Heart left ventricle (tissue), 13 donors: ENCODE measurements at regions not wholly inside any gene's neighbourhood (a gene's known extent, or its start where the extent isn't known, plus 50 kb on each side); places are given as distances from the start of the nearest gene placed in this dataset.

Source experiments
- POLR2A ChIP-seq, 2 donors: fragments of 450-650 bp; IDR thresholded peaks; one replicate each; pipeline ENCODE4 v1.6.1; 2017; ENCODE audit warnings: antibody characterized with exemption in 2 of 2, mild to moderate bottlenecking in 2 of 2, moderate library complexity in 2 of 2
- TF ChIP-seq, protein P1 (sequence below), 12 donors: fragments of 200-600 bp; sonication (generic) in 4 of 12; IDR thresholded peaks; one replicate each; pipeline versions ENCODE4 v1.5.0 to v1.8.0; 2018 to 2022; ENCODE audit warnings: antibody characterized with exemption in 12 of 12, mild to moderate bottlenecking in 5 of 12
- donor health status: ischemic (EF 13 %, LVEDD 7.1; RV severe dilation, severe dysfunction).
- donor health status: DM: no; HTN: yes; CAD: no.
- donor health status: DM: no; HTN: no; CAD: no.
- donor health status: ischemic (EF 25% LVEDD 6.9; RV normal size, moderate dysfunction).
- donor health status: ischemic (EF 25% LVEDD 5.7; RV mildly dilated, moderate dysfunction).
- donor health status: ischemic (EF 35%, LVEDD 5.7; RV mildly dilated, moderate dysfunction).
- donor health status: nonischemic (EF 11% LVEDD 7.7; RV severe dilation, severe dysfunction).
- donor health status: DM: yes; HTN: yes; CAD: no.
- donor health status: PGD.
- donor health status: ischemic (EF 29% LVEDD 5.4; RV normal size, mild dysfunction).
- donor health status: nonischemic (EF 23%, LVEDD 6.1; RV moderate dilation, normal function).

- TF ChIP-seq, protein P1, sequence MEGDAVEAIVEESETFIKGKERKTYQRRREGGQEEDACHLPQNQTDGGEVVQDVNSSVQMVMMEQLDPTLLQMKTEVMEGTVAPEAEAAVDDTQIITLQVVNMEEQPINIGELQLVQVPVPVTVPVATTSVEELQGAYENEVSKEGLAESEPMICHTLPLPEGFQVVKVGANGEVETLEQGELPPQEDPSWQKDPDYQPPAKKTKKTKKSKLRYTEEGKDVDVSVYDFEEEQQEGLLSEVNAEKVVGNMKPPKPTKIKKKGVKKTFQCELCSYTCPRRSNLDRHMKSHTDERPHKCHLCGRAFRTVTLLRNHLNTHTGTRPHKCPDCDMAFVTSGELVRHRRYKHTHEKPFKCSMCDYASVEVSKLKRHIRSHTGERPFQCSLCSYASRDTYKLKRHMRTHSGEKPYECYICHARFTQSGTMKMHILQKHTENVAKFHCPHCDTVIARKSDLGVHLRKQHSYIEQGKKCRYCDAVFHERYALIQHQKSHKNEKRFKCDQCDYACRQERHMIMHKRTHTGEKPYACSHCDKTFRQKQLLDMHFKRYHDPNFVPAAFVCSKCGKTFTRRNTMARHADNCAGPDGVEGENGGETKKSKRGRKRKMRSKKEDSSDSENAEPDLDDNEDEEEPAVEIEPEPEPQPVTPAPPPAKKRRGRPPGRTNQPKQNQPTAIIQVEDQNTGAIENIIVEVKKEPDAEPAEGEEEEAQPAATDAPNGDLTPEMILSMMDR (IDR thresholded peaks at IDR 0.05) = no peak
- no peak for TF ChIP-seq POLR2A (IDR thresholded peaks at IDR 0.05)
Observed at GRCh38 chr18:60469387-60470100, 97.0 kb upstream of the MC4R start.
